Kidney (tissue), 13 donors: ENCODE measurements at regions not wholly inside any gene's neighbourhood (a gene's known extent, or its start where the extent isn't known, plus 50 kb on each side); places are given as distances from the start of the nearest gene placed in this dataset.

Experiments used
- DNase-seq, 5 donors: peaks; one replicate each; pipeline ENCODE4 v3.0.0-alpha.2; 2013 to 2020
- FAIRE-seq: peaks from 2 replicates; lab custom pipeline; 2012; peaks lifted over from hg19 to GRCh38; lab: Jason Lieb, UNC
- H3K27ac ChIP-seq, 2 donors: one replicate each; pipeline ENCODE4 v1.7.0; 2013; ENCODE audit warnings: low read depth in 2 of 2, low read length in 2 of 2, inconsistent platforms in 1 of 2
- H3K27me3 ChIP-seq: one replicate; pipeline ENCODE4 v1.7.1; 2013; ENCODE audit warnings: low read length, inconsistent platforms; ENCODE audit not compliant: control insufficient read depth, insufficient read depth
- H3K36me3 ChIP-seq, 3 donors: one replicate each; pipeline versions ENCODE4 v1.7.0 to v1.7.1; 2013; ENCODE audit warnings: low read length in 3 of 3, control low read depth in 1 of 3, inconsistent platforms in 1 of 3; ENCODE audit not compliant: insufficient read depth in 3 of 3, control insufficient read depth in 2 of 3
- H3K4me1 ChIP-seq, 3 donors: one replicate each; pipeline versions ENCODE4 v1.7.0 to v1.7.1; 2013; ENCODE audit warnings: low read length in 3 of 3, inconsistent platforms in 1 of 3, low read depth in 1 of 3; ENCODE audit not compliant: control insufficient read depth in 2 of 3, insufficient read depth in 2 of 3
- H3K4me3 ChIP-seq, 3 donors: one replicate each; pipeline versions ENCODE4 v1.7.0 to v1.8.1; 2013; ENCODE audit warnings: low read length in 3 of 3, control low read depth in 1 of 3, inconsistent platforms in 1 of 3
- H3K9ac ChIP-seq, 3 donors: one replicate each; pipeline versions ENCODE4 v1.7.0 to v1.7.1; 2013; ENCODE audit warnings: low read length in 3 of 3, control low read depth in 1 of 3, inconsistent platforms in 1 of 3
- H3K9me3 ChIP-seq, 3 donors: one replicate each; pipeline versions ENCODE4 v1.7.0 to v1.7.1; 2013; ENCODE audit warnings: low read length in 3 of 3, control low read depth in 1 of 3, inconsistent platforms in 1 of 3; ENCODE audit not compliant: control insufficient read depth in 2 of 3, insufficient read depth in 1 of 3
- CTCF ChIP-seq: IDR thresholded peaks from 3 replicates; pipeline ENCODE4 v1.5.1; 2012; ENCODE audit warnings: mild to moderate bottlenecking, moderate library complexity, borderline replicate concordance; ENCODE audit not compliant: insufficient read depth; ENCODE audit errors: extremely low read depth
- intact Hi-C: fragments of 100-400 bp; cut with DNase I; formaldehyde crosslinking; loops from one replicate; pipeline ENCODE4 v1.11.1; 2022
- donor health status: control.
- donor health status: control.
- donor health status: control.
- donor health status: control.
- donor health status: control.
- donor health status: DM: yes; HTN: yes; CAD: no.
- donor health status: Normal renal cell carcinoma (clear cell type).

GRCh38 chr14:39548358-39548757 is 116.1 kb upstream of the FBXO33 start:
- Histone ChIP-seq H3K4me3 (no peak overlapping the region), H3K4me1 (no peaks in the 10 kb centered on the region), H3K27ac (no peak overlapping the region), H3K27me3 (no peaks in the 10 kb centered on the region), H3K36me3 (no peaks in the 10 kb centered on the region), H3K9me3 (peaks cover 0 to 7% (median 2%) of the 10 kb centered on the region in 3 donors), H3K9ac (no peak overlapping the region)
- intact Hi-C loops = no loop called here
- no peak for TF ChIP-seq CTCF
- DNase-seq (no peak), FAIRE-seq (no peak)

GRCh38 chr14:39547845-39548244 is 115.6 kb upstream of the FBXO33 start:
- DNase-seq = no peak
- no peak overlapping the region for H3K27ac ChIP-seq
- H3K27me3 ChIP-seq = no peaks in the 10 kb centered on the region
- FAIRE-seq = no peak
- no peaks in the 10 kb centered on the region for H3K4me1 ChIP-seq
- H3K36me3 ChIP-seq = no peaks in the 10 kb centered on the region
- TF ChIP-seq CTCF = no peak
- no peak overlapping the region for H3K9ac ChIP-seq
- intact Hi-C loops = no loop called here
- H3K4me3 ChIP-seq = no peak overlapping the region
- peaks cover 0 to 9% (median 2%) of the 10 kb centered on the region in 3 donors for H3K9me3 ChIP-seq

GRCh38 chr14:39505812-39506211 is 73.6 kb upstream of the FBXO33 start:
- no peak for TF ChIP-seq CTCF

GRCh38 chr14:39500253-39500652 is 68.0 kb upstream of the FBXO33 start:
- Histone ChIP-seq H3K9ac (no peak overlapping the region), H3K9me3 (no peaks in the 10 kb centered on the region), H3K27me3 (no peaks in the 10 kb centered on the region), H3K4me1 (no peaks in the 10 kb centered on the region), H3K4me3 (no peak overlapping the region), H3K36me3 (no peaks in the 10 kb centered on the region), H3K27ac (no peak overlapping the region)
- DNase-seq (no peak), FAIRE-seq (no peak)
- intact Hi-C loops = no loop called here
- no peak for TF ChIP-seq CTCF

More at GRCh38 chr14:39505812-39506211, 73.6 kb upstream of the FBXO33 start:
- H3K9me3 ChIP-seq = peaks cover 0 to 4% (median 2%) of the 10 kb centered on the region in 3 donors
- H3K4me3 ChIP-seq = no peak overlapping the region
- no peak overlapping the region for H3K9ac ChIP-seq
- FAIRE-seq (no peak), DNase-seq (no peak)
- no peaks in the 10 kb centered on the region for H3K27me3 ChIP-seq
- no peaks in the 10 kb centered on the region for H3K4me1 ChIP-seq
- no peaks in the 10 kb centered on the region for H3K36me3 ChIP-seq
- H3K27ac ChIP-seq = no peak overlapping the region
- intact Hi-C loops = no loop called here
